GM13976 (cell line): ENCODE measurements at regions not wholly inside any gene's neighbourhood (a gene's known extent, or its start where the extent isn't known, plus 50 kb on each side); places are given as distances from the start of the nearest gene placed in this dataset.

Experiments
- DNase-seq: peaks from one replicate; pipeline ENCODE4 v3.0.0; 2012; ENCODE audit warnings: low spot score
- CTCF ChIP-seq: IDR thresholded peaks from 2 replicates; pipeline ENCODE4 v1.5.1; 2012; ENCODE audit warnings: borderline replicate concordance, mild to moderate bottlenecking; ENCODE audit not compliant: insufficient read depth; ENCODE audit errors: extremely low read depth, missing control alignments, control extremely low read depth
- in situ Hi-C: fragments of 300-500 bp; cut with MboI; formaldehyde crosslinking; loops from one replicate; pipeline ENCODE4 v1.12.0; 2022; ENCODE audit warnings: low sequenced_read_pairs, mixed read lengths, inconsistent platforms; ENCODE audit not compliant: unreplicated experiment

DNA sequence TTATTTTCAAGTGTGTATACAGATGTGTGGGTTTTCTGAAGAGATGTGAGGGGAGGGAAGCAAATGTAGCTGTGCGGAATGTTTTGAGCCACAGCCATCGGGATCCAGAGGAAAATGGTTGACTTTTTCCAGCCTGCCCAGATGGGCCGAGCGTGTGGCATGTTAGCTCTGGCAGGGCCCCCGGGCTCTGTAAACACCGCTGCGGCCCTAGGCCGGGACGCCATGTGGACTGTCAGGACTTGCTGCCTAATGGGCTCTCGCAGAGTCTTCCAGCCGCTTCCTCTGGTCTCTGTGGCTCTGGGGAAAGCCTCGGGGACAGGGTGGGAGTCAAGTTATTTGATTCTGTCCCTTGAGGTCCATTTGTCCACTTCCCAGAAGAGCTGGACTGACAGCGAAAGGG lies 109.6 kb upstream of the PTCH1 start:
- no peak for DNase-seq
- no peak for TF ChIP-seq CTCF
- in situ Hi-C loops = no loop called here

DNA sequence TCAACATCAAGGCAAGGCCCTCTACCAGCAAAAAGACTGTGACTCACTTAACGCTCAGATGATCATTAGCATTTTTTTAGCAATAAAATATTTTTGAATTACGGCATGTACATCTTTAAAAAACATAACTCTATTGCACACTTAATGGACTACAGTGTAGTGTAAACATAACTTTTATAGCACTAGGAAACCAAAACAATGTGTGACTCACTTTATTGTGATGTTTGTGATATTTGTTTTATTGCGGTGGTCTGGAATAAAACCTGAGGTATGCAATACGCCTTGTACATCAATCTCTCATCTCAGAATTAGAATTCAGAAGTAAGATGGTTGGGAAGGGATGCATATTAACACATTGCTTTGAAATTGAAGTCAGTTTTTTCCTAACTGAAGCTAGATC lies 106.9 kb upstream of the PTCH1 start:
- no peak for DNase-seq
- no peak for TF ChIP-seq CTCF
- in situ Hi-C loops = no loop called here

DNA sequence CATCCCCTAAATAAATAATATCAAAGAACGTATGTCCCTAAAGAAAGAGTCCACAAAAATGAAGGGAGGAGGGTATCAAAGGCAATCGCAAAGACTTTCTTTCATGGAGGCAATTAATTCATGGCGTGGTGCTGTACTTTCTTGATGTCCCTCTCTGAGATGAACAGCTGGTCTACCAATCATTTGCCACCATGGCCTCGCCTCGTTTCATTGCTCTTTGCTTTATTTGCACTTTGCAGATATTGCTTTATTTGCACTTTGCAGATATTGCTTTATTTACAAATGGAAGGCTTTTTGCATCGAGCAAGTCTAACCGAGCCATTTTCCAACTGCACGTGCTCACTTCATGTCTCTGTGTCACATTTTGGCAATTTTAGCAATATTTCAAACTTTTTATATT lies 104.0 kb upstream of the PTCH1 start:
- no peak for DNase-seq
- no peak for TF ChIP-seq CTCF
- in situ Hi-C loops = no loop called here

DNA sequence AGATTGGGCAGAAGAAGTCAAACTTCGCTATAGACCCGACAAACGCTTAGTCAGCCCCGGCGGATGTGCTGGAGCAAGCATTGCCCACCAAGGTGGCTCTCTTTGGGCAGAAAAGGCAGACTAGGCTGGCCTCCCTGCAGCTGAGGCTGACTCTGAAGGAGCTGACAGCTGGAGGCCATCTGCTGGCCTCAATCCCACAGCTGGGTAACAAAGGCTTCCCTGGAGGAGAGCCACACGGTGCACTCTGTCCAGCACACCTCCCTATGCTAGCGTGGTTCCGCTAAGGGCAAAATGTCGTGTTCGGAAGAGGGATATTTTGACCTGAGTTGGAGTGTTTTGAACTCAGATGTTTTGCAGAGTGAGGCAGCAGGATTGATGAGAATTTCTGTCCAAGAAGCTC lies 103.5 kb upstream of the PTCH1 start:
- DNase-seq = no peak
- in situ Hi-C loops = no loop called here
- TF ChIP-seq CTCF = no peak

- TF ChIP-seq CTCF = no peak
- in situ Hi-C loops = no loop called here
- no peak for DNase-seq
Measured at GRCh38 chr9:95615246-95615645, 98.5 kb upstream of the PTCH1 start.

DNA sequence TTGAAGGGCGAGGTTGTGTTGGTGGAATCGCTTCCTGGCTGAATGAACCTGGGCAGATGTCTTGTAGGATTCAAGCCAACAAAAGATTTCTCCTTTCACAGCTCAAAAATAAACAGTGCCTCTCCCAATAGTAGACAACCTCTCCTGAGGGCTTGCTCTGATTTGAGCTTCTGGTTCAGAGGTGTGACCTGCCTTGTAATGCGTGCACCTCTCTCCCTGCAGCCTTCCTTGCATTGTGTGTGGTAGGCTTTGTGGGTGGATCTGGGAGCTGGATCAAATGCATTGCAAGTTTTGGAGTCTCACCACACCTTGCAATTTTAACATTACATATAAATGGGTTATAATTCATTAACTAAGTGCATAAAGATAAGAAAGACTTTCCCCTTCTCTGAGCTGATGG lies 96.9 kb upstream of the PTCH1 start:
- in situ Hi-C loops = no loop called here
- TF ChIP-seq CTCF = no peak
- no peak for DNase-seq

- TF ChIP-seq CTCF = no peak
- DNase-seq = no peak
- in situ Hi-C loops = no loop called here
Measured at GRCh38 chr9:95611354-95611753, 94.6 kb upstream of the PTCH1 start.
